ENCODE measurements at regions not wholly inside any gene's neighbourhood (a gene's known extent, or its start where the extent isn't known, plus 50 kb on each side); places are given as distances from the start of the nearest gene placed in this dataset.

GRCh38 chr13:84954636-84955035 lies 844.6 kb downstream of the SLITRK6 start:
- intact Hi-C loops (cut with micrococcal nuclease; ENCODE audit: unreplicated experiment) = no loop called here
- H3K4me3 ChIP-seq = no peak overlapping the region
- no peaks in the 10 kb centered on the region for H3F3A ChIP-seq (ENCODE audit: insufficient read depth, low read depth)
- H4K20me1 ChIP-seq (ENCODE audit: insufficient read depth) = no peaks in the 10 kb centered on the region
- TF ChIP-seq CTCF (conservative IDR thresholded peaks at IDR 0.05) (no peak), EZH2 (IDR thresholded peaks at IDR 0.05; ENCODE audit: low read depth) (no peak)
- no peak overlapping the region for H3K27ac ChIP-seq
- H3K4me2 ChIP-seq = no peak overlapping the region
- no peak for DNase-seq
- no peaks in the 10 kb centered on the region for H3K27me3 ChIP-seq (ENCODE audit: insufficient read depth, low read depth)
- no peaks in the 10 kb centered on the region for H3K36me3 ChIP-seq (ENCODE audit: low read depth)
- H3K4me1 ChIP-seq (replicated peaks; ENCODE audit: insufficient read depth) = no peaks in the 10 kb centered on the region
- BruUV-seq (replicated peaks) = no TSS peak
- H3K79me2 ChIP-seq (ENCODE audit: low read depth) = no peaks in the 10 kb centered on the region
- peak overlapping the region; percentile 70; the same call in 1 of the 2 replicates for H2AFZ ChIP-seq
- no peaks in the 10 kb centered on the region for H3K9me3 ChIP-seq (ENCODE audit: insufficient read depth, low read depth)
- CTCF ChIA-PET = no interaction called here
- POLR2A ChIA-PET (ENCODE audit: unreplicated experiment) = no interaction called here
- H3K9me2 ChIP-seq (ENCODE audit: insufficient read depth) = no peaks in the 10 kb centered on the region

GRCh38 chr13:84951128-84951527 lies 848.1 kb downstream of the SLITRK6 start:
- no peak overlapping the region for H2AFZ ChIP-seq
- intact Hi-C loops (cut with micrococcal nuclease; ENCODE audit: unreplicated experiment) = no loop called here
- no TSS peak for BruUV-seq (replicated peaks)
- H3K79me2 ChIP-seq (ENCODE audit: low read depth) = no peaks in the 10 kb centered on the region
- no peaks in the 10 kb centered on the region for H3F3A ChIP-seq (ENCODE audit: insufficient read depth, low read depth)
- peak in 1 of 2 experiments; percentile 35 for DNase-seq
- no peaks in the 10 kb centered on the region for H4K20me1 ChIP-seq (ENCODE audit: insufficient read depth)
- H3K9me3 ChIP-seq (ENCODE audit: insufficient read depth, low read depth) = no peaks in the 10 kb centered on the region
- CTCF ChIA-PET = no interaction called here
- no peaks in the 10 kb centered on the region for H3K27me3 ChIP-seq (ENCODE audit: insufficient read depth, low read depth)
- POLR2A ChIA-PET (ENCODE audit: unreplicated experiment) = no interaction called here
- no peak overlapping the region for H3K4me2 ChIP-seq
- H3K27ac ChIP-seq = no peak overlapping the region
- H3K4me3 ChIP-seq = no peak overlapping the region
- no peak for TF ChIP-seq CTCF (conservative IDR thresholded peaks at IDR 0.05)
- TF ChIP-seq EZH2 (IDR thresholded peaks at IDR 0.05; ENCODE audit: low read depth) = no peak
- no peaks in the 10 kb centered on the region for H3K9me2 ChIP-seq (ENCODE audit: insufficient read depth)
- no peaks in the 10 kb centered on the region for H3K36me3 ChIP-seq (ENCODE audit: low read depth)
- no peaks in the 10 kb centered on the region for H3K4me1 ChIP-seq (replicated peaks; ENCODE audit: insufficient read depth)

GRCh38 chr13:84946192-84946591 lies 853.0 kb downstream of the SLITRK6 start:
- Histone ChIP-seq H3K4me1 (replicated peaks; ENCODE audit: insufficient read depth) (no peaks in the 10 kb centered on the region), H3K27me3 (ENCODE audit: insufficient read depth, low read depth) (no peaks in the 10 kb centered on the region), H3K4me3 (no peak overlapping the region), H3K4me2 (no peak overlapping the region), H3K36me3 (ENCODE audit: low read depth) (no peaks in the 10 kb centered on the region), H3F3A (ENCODE audit: insufficient read depth, low read depth) (no peaks in the 10 kb centered on the region), H4K20me1 (ENCODE audit: insufficient read depth) (no peaks in the 10 kb centered on the region), H2AFZ (no peak overlapping the region), H3K27ac (no peak overlapping the region), H3K9me2 (ENCODE audit: insufficient read depth) (no peaks in the 10 kb centered on the region), H3K79me2 (ENCODE audit: low read depth) (no peaks in the 10 kb centered on the region), H3K9me3 (ENCODE audit: insufficient read depth, low read depth) (no peaks in the 10 kb centered on the region)
- no peak for DNase-seq
- ChIA-PET POLR2A (ENCODE audit: unreplicated experiment) (interaction anchor here (0.6 kb wide), 1 partner anchor 234 kb away, joined by 4 read pairs; no protein-coding TSS in a partner anchor), CTCF (no interaction called here)
- intact Hi-C loops (cut with micrococcal nuclease; ENCODE audit: unreplicated experiment) = no loop called here
- no peak for TF ChIP-seq EZH2 (IDR thresholded peaks at IDR 0.05; ENCODE audit: low read depth)
- TF ChIP-seq CTCF (conservative IDR thresholded peaks at IDR 0.05) = no peak
- no TSS peak for BruUV-seq (replicated peaks)

Measured in PC-9 (cell line).